ENCODE measurements at regions not wholly inside any gene's neighbourhood (a gene's known extent, or its start where the extent isn't known, plus 50 kb on each side); places are given as distances from the start of the nearest gene placed in this dataset.

DNA sequence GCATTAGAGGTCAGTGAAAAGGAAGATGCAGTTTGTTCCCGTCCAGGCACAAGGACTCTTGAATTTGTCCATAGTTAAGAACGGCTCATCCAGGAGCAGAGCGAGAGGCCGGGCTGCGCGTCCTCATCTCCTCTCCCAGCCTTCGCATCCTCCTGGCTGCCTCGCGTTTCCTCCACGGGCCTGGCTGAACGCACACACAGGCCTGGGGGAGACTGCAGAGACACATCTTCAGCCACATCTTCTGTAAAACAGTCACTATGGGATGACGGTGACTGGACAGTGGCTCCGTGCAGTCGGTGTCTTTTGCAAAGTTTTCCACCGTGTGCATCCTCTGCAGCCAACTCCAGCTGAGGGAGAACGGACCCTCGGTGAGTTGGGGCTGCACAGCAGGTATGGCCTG lies 89.7 kb downstream of the PSMG1 start:
- Histone ChIP-seq H3K27ac (peak overlapping the region in 1 of 4 donors; percentile 20), H3K4me1 (peaks cover 0 to 23% (median 0%) of the 10 kb centered on the region in 4 donors), H3K9me3 (no peaks in the 10 kb centered on the region), H3K27me3 (no peaks in the 10 kb centered on the region), H3K36me3 (no peaks in the 10 kb centered on the region), H3K4me3 (no peak overlapping the region)
- TF ChIP-seq EP300 (IDR thresholded peaks at IDR 0.05): no peak
- TF ChIP-seq CTCF (IDR thresholded peaks at IDR 0.05): no peak
- no peak for TF ChIP-seq POLR2A (IDR thresholded peaks at IDR 0.05)
- 92 to 94% methylated on average over 17 of the region's 17 CpGs for WGBS, 2 donors
- no peak for DNase-seq (ENCODE audit: low spot score in 2 of 2)

DNA sequence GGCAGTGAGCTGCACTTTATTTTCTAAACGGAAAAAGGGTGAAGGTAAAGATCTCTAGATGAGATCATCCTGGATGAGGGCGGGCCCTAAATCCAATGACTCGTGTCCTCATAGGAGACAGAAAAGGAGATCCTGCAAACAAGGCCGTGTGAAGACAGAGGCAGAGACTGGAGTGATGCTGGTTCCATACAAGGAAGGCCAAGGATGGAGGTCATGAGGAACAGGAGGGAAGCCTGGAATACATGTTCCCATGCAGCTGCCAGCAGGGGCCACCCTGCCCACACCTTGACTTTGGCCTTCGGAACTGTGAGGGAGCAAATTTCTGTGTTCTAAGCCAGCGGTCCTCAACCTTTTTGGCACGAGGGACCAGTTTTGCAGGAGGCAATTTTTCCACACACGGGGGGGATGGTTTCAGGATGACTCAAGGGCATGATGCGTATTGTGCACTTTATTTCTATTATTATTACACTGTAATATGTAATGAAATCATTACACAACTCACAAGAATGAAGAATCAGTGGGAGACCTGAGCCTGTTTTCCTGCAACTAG lies 94.3 kb downstream of the PSMG1 start:
- no peak for DNase-seq (ENCODE audit: low spot score in 2 of 2)
- Histone ChIP-seq H3K4me1 (peaks cover 0 to 32% (median 3%) of the 10 kb centered on the region in 4 donors), H3K4me3 (no peak overlapping the region), H3K27me3 (no peaks in the 10 kb centered on the region), H3K27ac (peak overlapping the region in 2 of 4 donors; percentile 36 to 71), H3K36me3 (no peaks in the 10 kb centered on the region), H3K9me3 (no peaks in the 10 kb centered on the region)
- no peak for TF ChIP-seq CTCF (IDR thresholded peaks at IDR 0.05)
- no peak for TF ChIP-seq EP300 (IDR thresholded peaks at IDR 0.05)
- no peak for TF ChIP-seq POLR2A (IDR thresholded peaks at IDR 0.05)
- WGBS, 2 donors: 63 to 77% methylated on average over 9 of the region's 9 CpGs

- peaks cover 0 to 34% (median 3%) of the 10 kb centered on the region in 4 donors for H3K4me1 ChIP-seq
- no peak for DNase-seq (ENCODE audit: low spot score in 2 of 2)
- no peaks in the 10 kb centered on the region for H3K27me3 ChIP-seq
- peak overlapping the region in 2 of 4 donors; percentile 44 to 71 for H3K27ac ChIP-seq
- H3K36me3 ChIP-seq: no peaks in the 10 kb centered on the region
- peak overlapping the region in 1 of 4 donors; percentile 19 for H3K4me3 ChIP-seq
- TF ChIP-seq POLR2A (IDR thresholded peaks at IDR 0.05) (no peak), CTCF (IDR thresholded peaks at IDR 0.05) (no peak), EP300 (IDR thresholded peaks at IDR 0.05) (no peak)
- 27 to 28% methylated on average over 6 of the region's 6 CpGs for WGBS, 2 donors
- H3K9me3 ChIP-seq: no peaks in the 10 kb centered on the region
Observed at GRCh38 chr21:39088031-39088370, 95.2 kb downstream of the PSMG1 start.

- no peak for DNase-seq (ENCODE audit: low spot score in 2 of 2)
- WGBS, 2 donors: 33 to 42% methylated on average over 20 to 26 of the region's 27 CpGs
- H3K36me3 ChIP-seq: no peaks in the 10 kb centered on the region
- no peaks in the 10 kb centered on the region for H3K9me3 ChIP-seq
- TF ChIP-seq CTCF (IDR thresholded peaks at IDR 0.05): no peak
- TF ChIP-seq POLR2A (IDR thresholded peaks at IDR 0.05): no peak
- TF ChIP-seq EP300 (IDR thresholded peaks at IDR 0.05): no peak
- peak overlapping the region in 1 of 4 donors; percentile 19 for H3K4me3 ChIP-seq
- H3K27ac ChIP-seq: peak overlapping the region in 2 of 4 donors; percentile 44 to 71
- no peaks in the 10 kb centered on the region for H3K27me3 ChIP-seq
- H3K4me1 ChIP-seq: peaks cover 0 to 34% (median 3%) of the 10 kb centered on the region in 4 donors
Observed at GRCh38 chr21:39087238-39088030, 95.8 kb downstream of the PSMG1 start.

DNA sequence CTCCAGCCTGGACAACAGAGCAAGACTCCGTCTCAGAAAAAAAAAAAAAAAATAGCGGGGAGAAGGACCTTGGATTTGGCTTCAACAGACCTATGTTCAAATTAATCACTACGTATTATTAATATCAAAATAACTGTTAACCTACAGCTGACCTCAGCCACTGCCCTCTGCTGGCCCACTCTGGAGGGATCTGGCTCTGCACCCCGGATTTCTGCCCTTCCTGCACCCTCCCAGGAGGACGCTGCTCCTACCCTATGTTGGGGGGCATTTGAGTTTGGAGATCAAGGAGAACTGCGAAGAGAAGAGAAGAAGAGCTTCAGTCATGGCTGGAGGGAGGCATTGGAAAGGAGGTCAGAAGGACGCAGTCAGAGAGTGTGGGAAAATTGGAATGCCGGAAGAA lies 96.7 kb downstream of the PSMG1 start:
- Histone ChIP-seq H3K36me3 (no peaks in the 10 kb centered on the region), H3K9me3 (no peaks in the 10 kb centered on the region), H3K4me3 (no peak overlapping the region), H3K4me1 (peaks cover 0 to 34% (median 3%) of the 10 kb centered on the region in 4 donors), H3K27ac (no peak overlapping the region), H3K27me3 (no peaks in the 10 kb centered on the region)
- DNase-seq (ENCODE audit: low spot score in 2 of 2): no peak
- no peak for TF ChIP-seq EP300 (IDR thresholded peaks at IDR 0.05)
- no peak for TF ChIP-seq POLR2A (IDR thresholded peaks at IDR 0.05)
- no peak for TF ChIP-seq CTCF (IDR thresholded peaks at IDR 0.05)
- 88 to 89% methylated on average over 8 of the region's 8 CpGs for WGBS, 2 donors
